HG03097 (cell line): ENCODE measurements at regions not wholly inside any gene's neighbourhood (a gene's known extent, or its start where the extent isn't known, plus 50 kb on each side); places are given as distances from the start of the nearest gene placed in this dataset.
"Not testable (repeated sequence)": the region's sequence is repeated elsewhere in the genome, so short reads cannot be mapped to it uniquely, and the experiment has no call there.

Experiments used
- ATAC-seq: cut with Tn5 transposase; IDR thresholded peaks from one replicate; pipeline ENCODE4 v1.9.1; 2021; ENCODE audit not compliant: unreplicated experiment, low FRiP score

DNA sequence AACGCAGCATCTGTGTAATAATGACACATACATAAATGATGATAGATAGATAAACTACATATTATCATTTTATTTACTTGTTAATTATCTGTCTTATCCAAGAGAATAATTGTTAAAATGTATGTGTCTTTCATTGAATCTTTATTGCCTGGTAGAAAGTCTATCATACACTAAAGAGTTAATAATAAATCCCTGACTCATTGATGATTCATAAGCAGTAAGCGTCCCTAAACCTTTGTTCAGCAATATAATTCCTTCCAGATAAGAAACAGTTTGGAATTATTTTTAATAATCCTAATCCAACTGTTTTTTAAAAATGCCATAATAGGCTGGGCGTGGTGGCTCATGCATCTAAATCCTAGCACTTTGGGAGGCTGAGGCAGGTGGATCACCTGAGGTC lies 655.6 kb upstream of the CNTN5 start:
- ATAC-seq, result no peak

DNA sequence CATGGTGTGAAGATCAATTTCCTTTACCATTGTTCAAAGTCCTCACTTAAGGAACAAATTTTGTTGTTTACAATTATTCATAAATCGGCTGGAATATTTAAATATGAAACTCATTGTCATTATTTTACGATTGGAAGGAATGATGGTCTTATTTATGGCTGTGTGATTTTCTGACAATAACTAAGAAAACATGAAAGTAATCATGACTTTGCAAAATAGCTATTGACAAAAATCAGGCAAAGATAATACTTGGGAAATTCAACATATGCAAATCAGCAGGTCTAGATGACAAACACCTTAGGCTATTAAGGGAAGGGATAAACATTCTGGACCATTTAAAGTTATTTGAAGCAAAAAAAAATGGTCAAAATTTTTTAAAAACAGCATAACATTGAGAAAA lies 654.8 kb upstream of the CNTN5 start:
- no peak for ATAC-seq

DNA sequence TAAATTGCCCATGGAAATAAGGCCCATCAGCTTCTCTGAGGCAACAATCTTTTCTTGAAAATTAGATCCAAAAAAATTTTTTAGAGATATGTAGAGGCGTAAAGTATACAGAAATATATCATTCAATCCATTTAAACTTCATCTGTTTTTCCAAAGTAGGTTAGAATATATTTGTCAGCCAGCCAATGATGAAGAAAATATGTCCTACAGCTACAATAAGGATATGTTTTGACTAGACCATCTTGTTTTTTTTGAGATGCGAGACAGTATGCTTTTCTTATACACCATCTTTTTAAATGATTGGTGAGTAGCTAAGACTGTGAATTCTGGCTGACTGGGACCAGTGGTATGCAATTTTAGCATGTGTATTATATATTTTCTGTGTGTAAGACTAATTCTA lies 630.4 kb upstream of the CNTN5 start:
- no peak for ATAC-seq

- not testable (repeated sequence) for ATAC-seq
Measured at GRCh38 chr11:98394500-98394899, 626.2 kb upstream of the CNTN5 start.

- no peak for ATAC-seq
Measured at GRCh38 chr11:98398508-98398907, 622.2 kb upstream of the CNTN5 start.

DNA sequence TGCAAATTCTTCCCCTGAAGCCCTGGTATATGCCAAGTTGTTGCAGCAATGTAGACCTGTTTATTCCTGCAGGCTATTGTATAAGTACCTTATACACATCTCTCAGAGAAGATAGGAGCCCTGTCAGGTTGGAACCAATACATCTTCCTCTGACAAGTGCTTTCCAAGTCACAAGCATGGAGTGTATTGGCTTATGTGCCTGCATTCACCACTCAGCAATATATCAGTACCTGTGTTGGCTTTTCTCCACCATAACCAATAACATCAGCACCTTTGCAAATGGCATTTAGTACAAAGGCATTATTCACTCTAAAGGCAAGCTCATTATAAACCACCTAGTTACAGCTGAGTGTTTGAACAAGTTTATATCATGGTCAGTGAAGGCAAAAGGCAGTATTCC lies 611.7 kb upstream of the CNTN5 start:
- no peak for ATAC-seq

DNA sequence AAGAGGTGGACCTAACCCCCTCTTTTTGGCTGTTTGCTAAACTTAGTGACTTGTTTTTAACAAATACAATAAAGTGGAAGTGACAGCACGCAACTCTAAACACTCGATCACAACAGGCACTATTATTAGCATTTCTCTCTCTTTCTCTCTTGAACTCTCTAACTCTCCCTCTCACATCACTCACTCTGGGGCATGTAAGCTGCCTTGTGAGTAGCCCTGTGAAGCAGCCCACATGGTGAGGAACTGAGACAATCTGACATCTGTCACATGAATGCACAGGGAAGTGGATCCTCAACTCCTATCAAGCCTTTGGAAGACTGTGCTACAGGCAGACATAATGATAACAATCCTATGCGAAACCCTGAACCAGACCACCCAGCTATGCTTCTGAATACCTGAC lies 609.0 kb upstream of the CNTN5 start:
- ATAC-seq, result no peak

GRCh38 chr11:98417256-98417755 lies 603.4 kb upstream of the CNTN5 start:
- no peak for ATAC-seq

DNA sequence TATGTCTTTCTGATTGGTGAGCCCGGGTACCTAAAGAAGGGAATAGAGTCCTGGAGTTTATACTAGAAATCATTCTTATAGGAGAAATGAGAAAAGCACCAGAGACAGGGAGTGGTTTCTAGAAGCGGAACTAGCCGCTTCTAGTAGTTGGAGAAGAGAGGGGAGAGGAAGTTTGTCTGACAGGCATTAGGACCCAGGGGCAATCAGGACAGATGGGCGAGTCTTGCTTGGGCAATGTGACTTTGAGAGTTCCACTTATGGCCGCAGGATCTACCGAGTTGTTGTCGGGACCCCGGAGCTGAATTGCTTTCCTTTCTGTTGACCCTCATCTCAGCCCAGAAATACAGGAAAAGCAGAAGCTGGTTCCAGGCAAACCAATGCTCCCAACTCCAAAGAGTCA lies 596.8 kb upstream of the CNTN5 start:
- ATAC-seq, result no peak

- not testable (repeated sequence) for ATAC-seq
Measured at GRCh38 chr11:98424773-98425172, 596.0 kb upstream of the CNTN5 start.

DNA sequence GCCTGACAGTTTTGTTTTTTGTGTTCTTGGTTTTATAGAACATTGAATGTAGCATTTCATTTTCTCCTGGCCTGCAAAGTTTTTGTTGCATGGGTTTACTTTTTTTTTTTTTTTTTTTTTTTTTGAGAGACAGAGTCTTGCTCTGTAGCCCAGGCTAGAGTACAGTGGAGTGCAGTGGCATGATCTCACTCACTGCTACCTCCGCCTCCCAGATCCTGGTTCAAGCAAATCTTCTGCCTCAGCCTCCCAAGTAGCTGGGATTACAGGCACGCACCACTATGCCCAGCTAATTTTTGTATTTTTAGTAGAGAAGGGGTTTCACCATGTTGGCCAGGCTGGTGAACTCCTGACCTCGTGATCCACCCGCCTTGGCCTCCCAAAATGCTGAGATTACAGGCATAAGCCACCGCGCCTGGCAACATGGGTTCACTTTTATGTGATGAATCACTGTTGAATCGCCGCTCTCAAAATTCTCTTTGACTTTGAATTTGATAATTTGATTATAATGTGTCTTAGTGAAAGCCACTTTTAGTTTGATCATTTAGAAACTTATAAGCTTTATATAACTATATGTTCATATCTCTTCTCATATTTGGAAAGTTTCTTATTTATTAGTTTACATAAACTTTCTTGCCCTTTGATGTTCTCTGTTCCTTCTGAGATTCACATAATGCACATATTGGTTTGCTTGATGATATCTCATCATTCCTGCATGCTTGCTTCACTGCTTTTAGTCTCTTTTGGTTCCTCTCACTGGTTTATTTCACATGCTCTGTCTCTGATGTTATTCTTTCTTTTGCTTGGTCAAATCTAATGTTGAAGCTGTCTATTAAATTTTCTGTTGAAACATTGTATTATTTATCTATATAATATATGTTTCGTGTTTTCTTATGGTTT lies 589.0 kb upstream of the CNTN5 start:
- no peak for ATAC-seq

DNA sequence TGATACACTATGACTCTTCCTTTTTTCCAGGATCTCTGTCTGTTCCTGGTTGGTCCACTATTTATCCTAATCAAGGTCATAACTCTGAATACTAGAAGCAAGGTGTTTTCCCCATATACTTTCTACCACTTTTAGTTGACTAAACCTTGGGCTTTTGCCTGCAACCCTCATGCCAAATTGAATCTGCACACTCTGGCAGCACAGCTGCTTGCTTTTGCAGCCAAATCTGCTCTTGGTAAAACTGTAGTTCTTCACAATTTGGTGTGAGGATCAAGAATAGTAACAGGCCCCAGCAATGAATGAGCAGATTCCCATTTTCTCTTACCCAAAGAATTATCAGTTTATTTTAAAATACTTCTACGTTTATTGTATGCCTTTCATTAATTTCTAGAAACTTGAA lies 586.5 kb upstream of the CNTN5 start:
- no peak for ATAC-seq

GRCh38 chr11:98453378-98453777 lies 567.4 kb upstream of the CNTN5 start:
- no peak for ATAC-seq

- ATAC-seq, result no peak
Measured at GRCh38 chr11:98455500-98456307, 565.0 kb upstream of the CNTN5 start.

GRCh38 chr11:98456308-98456680 lies 564.5 kb upstream of the CNTN5 start:
- ATAC-seq, result no peak

DNA sequence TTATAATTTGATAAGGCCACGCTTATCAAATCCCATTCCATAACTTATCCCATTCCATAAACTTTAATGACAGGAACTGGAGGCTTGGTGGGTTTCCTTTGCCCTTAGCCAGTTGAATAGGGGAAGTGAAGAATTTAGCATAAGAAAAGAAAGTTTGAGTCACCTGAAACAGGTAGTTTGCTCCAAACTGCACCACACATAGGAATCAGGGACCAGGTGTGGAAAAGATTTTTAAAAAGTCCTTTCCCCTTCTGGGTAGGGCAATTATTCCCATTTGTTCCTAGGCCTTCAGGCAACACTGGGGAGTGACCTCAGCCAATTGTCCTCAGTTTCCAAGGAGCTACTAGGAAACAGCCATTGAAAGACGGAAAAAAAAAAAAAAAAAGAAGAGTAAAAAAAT lies 525.7 kb upstream of the CNTN5 start:
- no peak for ATAC-seq

DNA sequence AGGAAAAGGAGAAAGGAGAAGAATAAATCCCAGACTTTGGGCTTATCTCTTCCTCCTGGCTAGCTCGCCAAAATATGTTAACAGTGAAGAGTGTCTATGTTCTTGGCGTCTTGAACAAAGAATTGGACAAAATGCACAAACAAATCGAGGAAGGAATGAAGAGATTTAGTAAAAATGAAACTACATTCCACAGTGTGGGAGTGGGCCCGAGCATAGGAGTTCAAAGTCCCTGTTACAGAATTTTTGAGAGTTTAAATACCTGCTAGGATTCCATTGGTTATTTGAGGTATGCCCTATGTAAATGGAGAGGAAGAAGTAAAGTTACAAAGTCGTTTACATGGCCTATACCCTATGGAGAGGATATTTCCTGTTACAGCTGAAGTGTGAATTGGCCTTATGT lies 525.1 kb upstream of the CNTN5 start:
- ATAC-seq, result no peak

DNA sequence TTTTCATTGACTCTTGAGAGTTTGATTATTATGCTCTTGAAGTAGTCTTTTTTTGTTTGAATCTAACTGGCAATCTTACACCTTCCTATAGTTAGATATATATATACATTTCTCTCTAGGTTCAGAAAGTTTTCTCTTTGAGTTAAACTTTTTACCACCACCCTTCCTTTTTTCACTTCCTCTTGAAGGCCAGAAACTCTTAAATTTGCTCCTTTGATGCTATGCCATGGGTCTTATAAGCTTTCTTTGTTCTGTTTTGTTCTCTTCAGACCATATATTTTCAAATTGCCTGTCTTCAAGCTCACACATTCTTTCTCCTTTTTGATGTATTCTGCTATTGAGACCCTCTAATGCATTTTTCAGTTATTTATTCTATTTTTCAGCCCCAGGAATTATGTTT lies 513.5 kb upstream of the CNTN5 start:
- ATAC-seq, result no peak

GRCh38 chr11:98512938-98513337 lies 507.8 kb upstream of the CNTN5 start:
- ATAC-seq, result no peak

- no peak for ATAC-seq
Measured at GRCh38 chr11:98531576-98531975, 489.2 kb upstream of the CNTN5 start.

- no peak for ATAC-seq
Measured at GRCh38 chr11:98536023-98536422, 484.7 kb upstream of the CNTN5 start.

DNA sequence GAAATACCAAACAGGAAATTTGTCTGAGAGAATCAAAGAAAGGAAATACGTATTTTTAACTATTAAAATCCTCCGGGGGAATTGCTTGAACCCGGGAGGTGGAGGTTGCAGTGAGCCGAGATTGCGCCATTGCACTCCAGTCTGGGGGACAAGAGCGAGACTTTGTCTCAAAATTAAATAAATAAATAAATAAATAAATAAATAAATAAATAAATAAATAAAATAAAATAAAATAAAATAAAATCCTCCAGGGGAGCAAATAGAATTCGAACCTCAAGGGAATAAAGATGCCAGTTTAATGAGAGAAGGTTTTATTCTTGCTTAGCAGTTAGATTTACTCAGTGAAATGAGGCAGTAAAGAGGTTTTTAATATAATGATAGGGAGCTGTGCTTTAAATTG lies 482.4 kb upstream of the CNTN5 start:
- not testable (repeated sequence) for ATAC-seq
